ENCODE measurements at regions not wholly inside any gene's neighbourhood (a gene's known extent, or its start where the extent isn't known, plus 50 kb on each side); places are given as distances from the start of the nearest gene placed in this dataset.

DNA sequence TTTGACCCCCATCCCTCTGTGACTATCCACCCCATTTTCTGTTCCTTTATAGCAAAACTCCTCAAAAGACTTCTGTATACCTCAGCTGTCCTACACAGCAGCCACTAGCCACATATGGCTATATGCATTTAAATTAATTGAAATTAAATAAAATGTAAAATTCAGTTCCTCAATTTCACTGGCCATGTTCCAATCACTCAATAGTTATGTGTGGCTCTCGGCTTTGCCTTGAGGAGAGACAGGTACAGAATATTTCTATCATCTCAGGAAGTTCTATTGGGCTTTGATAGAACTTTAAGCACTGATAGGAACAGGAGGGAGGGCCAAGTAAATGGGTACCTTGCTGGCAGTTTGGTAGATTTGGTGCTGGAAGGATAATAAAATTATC lies 280.3 kb upstream of the AMIGO2 start:
- TF ChIP-seq, protein P1, sequence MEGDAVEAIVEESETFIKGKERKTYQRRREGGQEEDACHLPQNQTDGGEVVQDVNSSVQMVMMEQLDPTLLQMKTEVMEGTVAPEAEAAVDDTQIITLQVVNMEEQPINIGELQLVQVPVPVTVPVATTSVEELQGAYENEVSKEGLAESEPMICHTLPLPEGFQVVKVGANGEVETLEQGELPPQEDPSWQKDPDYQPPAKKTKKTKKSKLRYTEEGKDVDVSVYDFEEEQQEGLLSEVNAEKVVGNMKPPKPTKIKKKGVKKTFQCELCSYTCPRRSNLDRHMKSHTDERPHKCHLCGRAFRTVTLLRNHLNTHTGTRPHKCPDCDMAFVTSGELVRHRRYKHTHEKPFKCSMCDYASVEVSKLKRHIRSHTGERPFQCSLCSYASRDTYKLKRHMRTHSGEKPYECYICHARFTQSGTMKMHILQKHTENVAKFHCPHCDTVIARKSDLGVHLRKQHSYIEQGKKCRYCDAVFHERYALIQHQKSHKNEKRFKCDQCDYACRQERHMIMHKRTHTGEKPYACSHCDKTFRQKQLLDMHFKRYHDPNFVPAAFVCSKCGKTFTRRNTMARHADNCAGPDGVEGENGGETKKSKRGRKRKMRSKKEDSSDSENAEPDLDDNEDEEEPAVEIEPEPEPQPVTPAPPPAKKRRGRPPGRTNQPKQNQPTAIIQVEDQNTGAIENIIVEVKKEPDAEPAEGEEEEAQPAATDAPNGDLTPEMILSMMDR (IDR thresholded peaks at IDR 0.05) = no peak
- TF ChIP-seq ZFX (IDR thresholded peaks at IDR 0.05; ENCODE audit: borderline replicate concordance) = no peak
